IMR-90 (cell line): ENCODE measurements at regions not wholly inside any gene's neighbourhood (a gene's known extent, or its start where the extent isn't known, plus 50 kb on each side); places are given as distances from the start of the nearest gene placed in this dataset.

Source experiments
- ATAC-seq: fragments of 200-7000 bp; cut with Tn5 transposase; 2 replicates; pipeline ENCODE4 v1.9.1; 2020; ENCODE audit warnings: low read depth, mild to moderate bottlenecking, moderate library complexity
- BruUV-seq: library from RNA; stranded (reverse); fragments of 400-500 nt; replicated peaks from 2 replicates; lab custom pipeline; 2021; lab: Mats Ljungman, UMichigan
- CTCF ChIA-PET: fragments of 300-600 bp; formaldehyde crosslinking; extraction: SDS; loops from one replicate; lab custom pipeline; 2021; ENCODE audit warnings: antibody characterized with exemption; lab: Yijun Ruan, JAX
- POLR2A ChIA-PET: fragments of 300-600 bp; sonication (Branson Sonifier 250); formaldehyde crosslinking; loops from one replicate; lab custom pipeline; 2022; ENCODE audit warnings: antibody characterized with exemption; ENCODE audit not compliant: unreplicated experiment; lab: Charles Lee
- DNase-seq: peaks from one replicate; pipeline ENCODE4 v3.0.0; 2013
- H2AFZ ChIP-seq: replicated peaks from 2 replicates; pipeline ENCODE3; 2013; ENCODE audit warnings: low read length, mild to moderate bottlenecking; ENCODE audit not compliant: poor library complexity
- H2AK5ac ChIP-seq: 2 replicates; pipeline ENCODE4 v1.6.1; 2013; ENCODE audit warnings: low read depth, low read length, inconsistent platforms
- H2AK9ac ChIP-seq: replicated peaks from 2 replicates; pipeline ENCODE3; 2013; ENCODE audit warnings: mild to moderate bottlenecking, low read depth, low read length, moderate library complexity; ENCODE audit not compliant: poor library complexity
- H2BK120ac ChIP-seq: 2 replicates; pipeline ENCODE4 v1.6.1; 2013; ENCODE audit warnings: low read depth, low read length, inconsistent platforms
- H2BK15ac ChIP-seq: 3 replicates; pipeline ENCODE4 v1.6.1; 2013; ENCODE audit warnings: low read depth, low read length, inconsistent platforms
- H2BK20ac ChIP-seq: 2 replicates; pipeline ENCODE4 v1.6.1; 2013; ENCODE audit warnings: low read depth, mild to moderate bottlenecking, inconsistent platforms, low read length, moderate library complexity
- H2BK5ac ChIP-seq: 2 replicates; pipeline ENCODE4 v1.6.1; 2013; ENCODE audit warnings: mild to moderate bottlenecking, low read depth, low read length, inconsistent platforms; ENCODE audit not compliant: poor library complexity, severe bottlenecking
- H3K14ac ChIP-seq: replicated peaks from 2 replicates; pipeline ENCODE4 v1.6.1; 2013; ENCODE audit warnings: low read depth, low read length, inconsistent platforms
- H3K18ac ChIP-seq: 2 replicates; pipeline ENCODE4 v1.6.1; 2013; ENCODE audit warnings: low read depth, low read length, control low read depth
- H3K23ac ChIP-seq: 2 replicates; pipeline ENCODE4 v1.6.1; 2013; ENCODE audit warnings: low read depth, low read length, inconsistent platforms
- H3K27ac ChIP-seq: 2 replicates; pipeline ENCODE4 v1.5.1; 2013; ENCODE audit warnings: mild to moderate bottlenecking, control low read depth, low read length; ENCODE audit not compliant: insufficient read depth
- H3K27me3 ChIP-seq: 2 replicates; pipeline ENCODE4 v1.6.1; 2013; ENCODE audit warnings: low read length; ENCODE audit not compliant: control insufficient read depth, insufficient read depth
- H3K36me3 ChIP-seq: 2 replicates; pipeline ENCODE4 v1.6.1; 2013; ENCODE audit warnings: low read length, mixed read lengths; ENCODE audit not compliant: control insufficient read depth, insufficient read depth
- H3K4ac ChIP-seq: 2 replicates; pipeline ENCODE4 v1.6.1; 2013; ENCODE audit warnings: low read depth, low read length, inconsistent platforms
- H3K4me1 ChIP-seq: 2 replicates; pipeline ENCODE4 v1.6.1; 2013; ENCODE audit warnings: low read length, mixed read lengths; ENCODE audit not compliant: control insufficient read depth, insufficient read depth
- H3K4me2 ChIP-seq: 2 replicates; pipeline ENCODE4 v1.6.1; 2013; ENCODE audit warnings: low read depth, mild to moderate bottlenecking, control low read depth, low read length, moderate library complexity
- H3K4me3 ChIP-seq: 2 replicates; pipeline ENCODE4 v1.5.1; 2013; ENCODE audit warnings: low read depth, mild to moderate bottlenecking, control low read depth, low read length, moderate library complexity; ENCODE audit not compliant: insufficient read depth
- H3K56ac ChIP-seq: 2 replicates; pipeline ENCODE4 v1.6.1; 2013; ENCODE audit warnings: low read length, inconsistent platforms; ENCODE audit not compliant: insufficient read depth; ENCODE audit errors: extremely low read depth
- H3K79me1 ChIP-seq, 2 experiments: 2 replicates each; pipeline ENCODE4 v1.6.1; 2013; ENCODE audit warnings: low read length in 2 of 2, inconsistent platforms in 1 of 2, low read depth in 1 of 2
- H3K9ac ChIP-seq: 2 replicates; pipeline ENCODE4 v1.6.1; 2013; ENCODE audit warnings: low read depth, low read length, control low read depth
- H3K9me1 ChIP-seq: 2 replicates; pipeline ENCODE4 v1.6.1; 2013; ENCODE audit warnings: low read length, inconsistent platforms; ENCODE audit not compliant: insufficient read depth
- H3K9me3 ChIP-seq: 2 replicates; pipeline ENCODE4 v1.6.1; 2013; ENCODE audit warnings: low read length; ENCODE audit not compliant: control insufficient read depth, insufficient read depth
- H4K20me1 ChIP-seq: 2 replicates; pipeline ENCODE4 v1.6.1; 2013; ENCODE audit warnings: low read length, inconsistent platforms; ENCODE audit not compliant: insufficient read depth
- H4K5ac ChIP-seq: 2 replicates; pipeline ENCODE4 v1.6.1; 2013; ENCODE audit warnings: mild to moderate bottlenecking, low read depth, low read length, control low read depth
- H4K8ac ChIP-seq, 2 experiments: 2 replicates each; pipeline ENCODE4 v1.6.1; 2013; ENCODE audit warnings: low read depth in 2 of 2, low read length in 2 of 2, control low read depth in 1 of 2, inconsistent platforms in 1 of 2
- H4K91ac ChIP-seq: 2 replicates; pipeline ENCODE4 v1.6.1; 2013; ENCODE audit warnings: low read depth, low read length, inconsistent platforms; ENCODE audit not compliant: insufficient read depth
- WGBS, 2 experiments: methylation state at CpG; one replicate each; pipeline versions ENCODE4 v1.1.5 to v1.1.7; 2013; ENCODE audit warnings: missing lambda C conversion rate in 2 of 2; ENCODE audit not compliant: insufficient read length in 1 of 2; ENCODE audit errors: extremely low coverage in 2 of 2; 5-methylcytosine and 5-hydroxymethylcytosine counted together
- dilution Hi-C: fragments of 300-500 bp; cut with HindIII; formaldehyde crosslinking; loops from one replicate; pipeline ENCODE4 v1.14.3; 2018; ENCODE audit warnings: low sequenced_read_pairs; ENCODE audit not compliant: unreplicated experiment
- in situ Hi-C: fragments of 300-500 bp; cut with MboI; formaldehyde crosslinking; loops from 3 replicates; pipeline ENCODE4 v1.14.3; 2019; ENCODE audit warnings: low sequenced_read_pairs, inconsistent platforms, mixed read lengths
- intact Hi-C: fragments of 100-400 bp; cut with micrococcal nuclease; formaldehyde crosslinking; loops from 2 replicates; pipeline ENCODE4 v1.10.0; 2022
- TF ChIP-seq, protein P1 (sequence below): fragments of 150-350 bp; IDR thresholded peaks from 2 replicates; pipeline ENCODE4 v1.6.1; 2016; ENCODE audit warnings: low read depth, mild to moderate bottlenecking, low read length, moderate library complexity, borderline replicate concordance

DNA sequence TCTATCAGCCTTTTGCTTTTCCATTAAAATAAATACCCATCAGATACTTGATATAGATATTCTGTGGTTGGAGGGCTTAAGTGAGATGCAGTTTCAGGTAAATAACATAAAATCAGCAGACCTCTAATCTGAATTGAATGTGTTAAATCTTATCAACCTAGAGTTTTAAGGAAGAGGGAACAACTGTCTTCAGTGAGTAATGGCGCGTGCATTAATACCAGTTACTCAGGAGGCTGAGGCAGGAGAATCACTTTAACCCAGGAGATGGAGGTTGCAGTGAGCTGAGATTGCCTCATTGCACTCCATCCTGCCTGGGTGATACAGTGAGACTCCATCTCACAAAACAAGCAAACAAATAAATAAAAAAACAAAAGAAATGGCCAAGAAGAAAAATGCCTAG is 54.3 kb downstream of the FAT4 start:
- Histone ChIP-seq H4K20me1 (no peaks in the 10 kb centered on the region), H4K8ac (peak overlapping the region in 1 of 2 experiments; percentile 58; a peak in 2 of 4 replicates), H3K4me2 (peak overlapping the region; percentile 88), H3K4ac (peak overlapping the region; percentile 75), H4K5ac (peak overlapping the region; percentile 59; the same call in 1 of the 2 replicates), H2BK120ac (peak overlapping the region; percentile 77), H3K9me3 (no peaks in the 10 kb centered on the region), H3K36me3 (no peaks in the 10 kb centered on the region), H3K4me3 (peak overlapping the region; percentile 60; the same call in 1 of the 2 replicates), H3K4me1 (peaks cover 5% of the 10 kb centered on the region), H2AK5ac (peak overlapping the region; percentile 59; the same call in 1 of the 2 replicates), H2BK15ac (peak overlapping the region; percentile 42; the same call in 2 of the 3 replicates), H3K9me1 (no peaks in the 10 kb centered on the region), H3K14ac (no peak overlapping the region), H3K18ac (peak overlapping the region; percentile 90), H2AK9ac (no peak overlapping the region), H3K56ac (peak overlapping the region; percentile 65), H2BK20ac (peak overlapping the region; percentile 57), H4K91ac (peak overlapping the region; percentile 40; the same call in 1 of the 2 replicates), H3K27me3 (no peaks in the 10 kb centered on the region), H3K27ac (peak overlapping the region; percentile 88), H3K9ac (no peak overlapping the region), H3K79me1 (peaks cover 12 to 19% of the 10 kb centered on the region in 2 experiments; a peak in 3 of 4 replicates), H2BK5ac (peak overlapping the region; percentile 93), H2AFZ (no peak overlapping the region), H3K23ac (peak overlapping the region; percentile 63)
- DNase-seq (no peak), ATAC-seq (peak; percentile 35)
- intact Hi-C loops (loop anchor here (2.0 to 5.0 kb wide), 2 partner anchors 20 to 52 kb away; no protein-coding TSS in a partner anchor), dilution Hi-C loops (no loop called here), in situ Hi-C loops (no loop called here)
- TF ChIP-seq, protein P1, sequence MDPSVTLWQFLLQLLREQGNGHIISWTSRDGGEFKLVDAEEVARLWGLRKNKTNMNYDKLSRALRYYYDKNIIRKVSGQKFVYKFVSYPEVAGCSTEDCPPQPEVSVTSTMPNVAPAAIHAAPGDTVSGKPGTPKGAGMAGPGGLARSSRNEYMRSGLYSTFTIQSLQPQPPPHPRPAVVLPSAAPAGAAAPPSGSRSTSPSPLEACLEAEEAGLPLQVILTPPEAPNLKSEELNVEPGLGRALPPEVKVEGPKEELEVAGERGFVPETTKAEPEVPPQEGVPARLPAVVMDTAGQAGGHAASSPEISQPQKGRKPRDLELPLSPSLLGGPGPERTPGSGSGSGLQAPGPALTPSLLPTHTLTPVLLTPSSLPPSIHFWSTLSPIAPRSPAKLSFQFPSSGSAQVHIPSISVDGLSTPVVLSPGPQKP: no peak
- POLR2A ChIA-PET: no interaction called here
- no CpG with 5 or more reads among the region's 2 CpGs for WGBS, 2 experiments
- CTCF ChIA-PET: interaction anchor here (0.7 kb wide), 1 partner anchor 52 kb away, joined by 3 read pairs; no protein-coding TSS in a partner anchor
- BruUV-seq: no TSS peak
